HG03558 (cell line): ENCODE measurements at regions not wholly inside any gene's neighbourhood (a gene's known extent, or its start where the extent isn't known, plus 50 kb on each side); places are given as distances from the start of the nearest gene placed in this dataset.
"Not testable (repeated sequence)": the region's sequence is repeated elsewhere in the genome, so short reads cannot be mapped to it uniquely, and the experiment has no call there.

ENCODE experiments used
- ATAC-seq: cut with Tn5 transposase; IDR thresholded peaks from one replicate; pipeline ENCODE4 v1.9.1; 2021; ENCODE audit warnings: moderate number of reproducible peaks; ENCODE audit not compliant: unreplicated experiment; ENCODE audit errors: extremely low read depth

GRCh38 chr12:78568321-78569020, 296.1 kb upstream of the SYT1 start:
- ATAC-seq = no peak

- no peak for ATAC-seq
Measured at GRCh38 chr12:78571953-78572352, 292.6 kb upstream of the SYT1 start.

- not testable (repeated sequence) for ATAC-seq
Measured at GRCh38 chr12:78575208-78575607, 289.4 kb upstream of the SYT1 start.

GRCh38 chr12:78579846-78580245, 284.7 kb upstream of the SYT1 start:
- ATAC-seq = no peak

GRCh38 chr12:78580296-78580695, 284.3 kb upstream of the SYT1 start:
- no peak for ATAC-seq

- ATAC-seq = no peak
Measured at GRCh38 chr12:78584695-78585094, 279.9 kb upstream of the SYT1 start.

GRCh38 chr12:78585132-78585531, 279.4 kb upstream of the SYT1 start:
- ATAC-seq = no peak

GRCh38 chr12:78586790-78587189, 277.8 kb upstream of the SYT1 start:
- ATAC-seq = no peak

GRCh38 chr12:78599366-78599765, 265.2 kb upstream of the SYT1 start:
- ATAC-seq = no peak

- no peak for ATAC-seq
Measured at GRCh38 chr12:78600541-78600940, 264.0 kb upstream of the SYT1 start.

GRCh38 chr12:78611504-78611903, 253.1 kb upstream of the SYT1 start:
- ATAC-seq = no peak

GRCh38 chr12:78612190-78612589, 252.4 kb upstream of the SYT1 start:
- no peak for ATAC-seq

GRCh38 chr12:78617683-78618082, 246.9 kb upstream of the SYT1 start:
- no peak for ATAC-seq

- ATAC-seq = no peak
Measured at GRCh38 chr12:78622529-78623195, 241.9 kb upstream of the SYT1 start.

- ATAC-seq = no peak
Measured at GRCh38 chr12:78628491-78629100, 236.0 kb upstream of the SYT1 start.

GRCh38 chr12:78636231-78636855, 228.2 kb upstream of the SYT1 start:
- ATAC-seq = no peak

GRCh38 chr12:78641837-78642423, 222.6 kb upstream of the SYT1 start:
- ATAC-seq = no peak

GRCh38 chr12:78645956-78646355, 218.6 kb upstream of the SYT1 start:
- ATAC-seq = no peak

- ATAC-seq = no peak
Measured at GRCh38 chr12:78651755-78652154, 212.8 kb upstream of the SYT1 start.

- no peak for ATAC-seq
Measured at GRCh38 chr12:78666584-78666983, 198.0 kb upstream of the SYT1 start.

- ATAC-seq = no peak
Measured at GRCh38 chr12:78671295-78671694, 193.3 kb upstream of the SYT1 start.
